Amniotic epithelial cell (primary cell): ENCODE measurements at regions not wholly inside any gene's neighbourhood (a gene's known extent, or its start where the extent isn't known, plus 50 kb on each side); places are given as distances from the start of the nearest gene placed in this dataset.
"Not testable (repeated sequence)": the region's sequence is repeated elsewhere in the genome, so short reads cannot be mapped to it uniquely, and the experiment has no call there.

Experiments
- DNase-seq: peaks from one replicate; pipeline ENCODE4 v3.0.0-alpha.2; 2010; ENCODE audit warnings: low read depth

- no peak for DNase-seq
These were observed 1293.1 kb upstream of the SLC39A10 start for GRCh38 chr2:194363878-194364277.

DNA sequence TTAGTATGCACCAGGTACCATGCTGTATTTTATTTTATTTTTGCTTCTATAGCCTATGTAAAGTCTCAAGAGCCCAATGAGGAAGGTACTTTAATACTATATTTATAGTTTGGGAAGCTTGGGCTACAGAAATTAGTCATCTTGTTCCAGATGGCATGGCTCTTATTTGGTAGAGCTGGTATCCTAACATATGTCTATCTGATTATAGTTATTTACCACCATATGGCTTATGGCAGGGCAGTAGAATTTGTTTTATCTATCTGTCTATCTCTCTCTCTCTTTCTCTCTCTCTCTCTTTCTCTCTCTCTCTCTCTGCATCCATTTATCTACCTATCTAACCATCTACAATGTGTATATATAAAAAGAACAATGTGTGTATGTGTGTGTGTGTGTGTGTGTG is 1293.7 kb upstream of the SLC39A10 start:
- no peak for DNase-seq

DNA sequence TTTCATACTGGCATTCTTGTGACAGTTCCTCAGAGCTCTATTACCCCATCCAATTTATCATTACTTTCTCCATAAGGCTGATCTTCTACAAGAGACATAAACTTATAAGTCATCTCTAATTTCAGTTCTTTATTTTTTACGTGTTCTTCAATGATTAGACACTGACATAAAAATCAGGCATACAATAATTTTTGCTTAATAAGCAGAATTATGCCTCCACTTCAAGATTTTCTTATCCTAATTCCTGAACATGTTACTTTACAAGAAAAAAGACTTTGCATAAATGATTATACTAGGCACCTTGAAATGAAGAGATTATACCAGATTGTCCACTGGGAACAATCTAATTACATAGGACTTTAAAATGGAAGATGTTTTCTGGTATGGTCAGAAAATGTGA is 1304.5 kb upstream of the SLC39A10 start:
- no peak for DNase-seq

GRCh38 chr2:194346193-194346592 is 1310.8 kb upstream of the SLC39A10 start:
- no peak for DNase-seq

DNA sequence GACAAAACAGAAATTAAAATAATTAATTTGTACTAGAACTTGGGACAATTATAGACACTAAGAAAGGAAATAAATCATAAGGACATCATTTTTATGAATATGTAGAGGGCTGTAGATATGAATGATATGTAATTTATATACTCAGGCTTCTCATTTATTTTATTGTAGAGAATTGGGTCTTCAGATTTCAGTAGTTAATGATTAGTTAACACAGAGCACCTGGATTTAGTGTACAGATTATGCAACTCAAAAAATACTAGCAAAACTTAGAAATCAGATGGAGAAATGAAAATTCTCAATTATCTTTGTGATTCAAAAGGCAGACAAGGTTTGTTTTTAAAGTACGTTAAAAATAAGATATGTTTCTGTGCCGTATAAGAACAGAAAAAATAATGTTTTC is 1311.7 kb upstream of the SLC39A10 start:
- no peak for DNase-seq

GRCh38 chr2:194343167-194343566 is 1313.9 kb upstream of the SLC39A10 start:
- DNase-seq: no peak

DNA sequence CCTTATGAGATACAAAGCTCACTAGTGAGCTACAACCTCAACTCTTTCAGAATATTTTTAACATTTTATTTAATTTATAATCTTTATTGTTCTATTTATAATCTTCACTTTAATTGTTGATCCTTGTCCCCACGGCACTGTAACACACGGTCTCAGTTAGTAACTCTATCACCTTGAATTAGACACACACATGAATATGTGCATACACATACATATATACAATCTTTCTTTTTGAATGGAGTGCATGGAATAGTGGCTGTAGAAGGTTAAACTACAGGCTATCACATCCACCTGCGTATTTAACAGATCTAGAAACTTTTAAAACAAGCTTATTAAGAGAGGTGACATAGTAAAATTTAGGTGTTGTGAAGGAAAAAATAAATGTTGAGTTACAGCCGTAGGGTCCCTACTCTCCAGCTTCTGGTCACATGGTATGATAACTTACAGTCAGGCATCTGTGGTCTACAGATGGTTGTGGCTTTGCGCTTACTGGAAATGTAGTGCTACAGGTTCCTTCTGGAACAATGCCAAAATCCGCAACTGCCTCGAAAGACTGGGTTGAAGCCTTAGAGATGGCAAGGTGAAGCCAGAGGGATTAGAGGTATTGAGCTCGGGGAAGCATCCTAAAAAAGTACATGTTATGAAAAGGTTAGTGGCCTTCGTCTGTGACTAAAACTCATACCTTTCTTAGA is 1324.1 kb upstream of the SLC39A10 start:
- DNase-seq: no peak

DNA sequence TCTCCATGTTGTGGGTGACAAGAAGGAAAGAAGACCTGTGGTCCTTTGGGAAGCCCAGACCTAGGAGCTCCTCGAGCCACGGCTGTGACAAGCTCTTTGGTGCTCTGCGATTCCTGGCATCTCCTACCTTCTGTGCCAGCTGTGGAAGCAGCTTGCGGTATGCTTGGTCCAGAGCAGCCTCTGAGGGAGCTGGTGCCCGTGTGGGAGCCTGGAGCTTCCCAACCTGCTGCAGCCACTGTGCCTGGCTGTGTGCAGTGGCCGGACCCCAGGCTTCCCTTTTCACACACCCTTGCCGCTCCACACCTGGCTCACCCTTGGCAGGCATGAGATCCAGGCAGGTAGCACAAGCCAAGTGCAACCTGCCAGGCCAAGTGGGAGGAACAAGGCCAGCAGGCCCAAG is 1328.6 kb upstream of the SLC39A10 start:
- DNase-seq: no peak

DNA sequence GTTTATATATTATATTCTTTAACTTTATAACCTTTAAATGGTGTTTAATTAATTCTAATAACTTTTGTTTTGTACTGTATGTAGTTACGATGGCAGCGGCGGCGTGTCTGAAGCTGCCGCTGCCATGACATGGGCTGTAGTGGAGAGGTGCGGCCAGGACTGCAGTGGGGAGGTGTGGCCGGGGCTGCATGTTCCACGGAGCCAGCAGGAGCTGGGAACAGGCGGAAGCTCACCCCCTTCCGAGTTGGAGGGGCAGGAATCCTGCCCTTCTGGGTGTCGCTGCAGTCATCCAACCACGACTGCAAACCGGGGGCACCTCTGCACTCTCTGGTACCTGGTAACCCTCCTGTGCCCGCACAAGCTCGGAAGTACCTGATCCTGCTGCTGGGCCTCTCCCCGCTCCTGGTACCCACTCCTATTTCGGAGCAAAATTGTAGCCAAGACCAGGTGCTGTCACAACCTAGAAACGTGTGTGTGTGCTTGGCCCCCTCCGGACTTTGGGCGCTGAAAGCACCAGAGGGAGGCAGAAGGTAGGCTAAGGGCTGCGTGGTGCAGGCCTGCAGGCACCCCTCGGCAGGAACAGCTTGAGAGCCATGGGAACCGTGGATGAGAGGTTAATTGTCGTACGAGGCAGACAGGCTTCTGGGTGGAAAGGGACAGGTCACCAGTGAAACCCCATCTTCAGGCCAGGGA is 1329.7 kb upstream of the SLC39A10 start:
- DNase-seq: no peak

DNA sequence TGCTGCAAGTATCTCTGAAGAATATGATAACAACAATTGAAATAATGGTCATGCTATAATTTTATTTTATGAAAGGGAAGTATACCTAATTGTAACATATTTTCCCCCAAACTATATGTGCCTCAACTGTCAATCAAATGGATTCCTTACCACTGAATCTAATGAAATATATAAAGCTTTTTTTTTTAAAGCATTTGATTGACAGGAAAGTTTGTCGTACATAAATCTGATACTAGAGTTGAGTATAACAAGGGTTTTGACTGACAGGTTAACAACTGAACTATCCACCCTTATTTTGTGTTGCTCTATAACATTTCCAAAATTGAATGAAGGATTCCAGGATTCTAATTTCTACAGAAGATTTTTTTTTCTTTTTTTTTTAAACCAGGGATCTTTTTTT is 1333.3 kb upstream of the SLC39A10 start:
- no peak for DNase-seq

GRCh38 chr2:194320520-194320919 is 1336.5 kb upstream of the SLC39A10 start:
- no peak for DNase-seq

DNA sequence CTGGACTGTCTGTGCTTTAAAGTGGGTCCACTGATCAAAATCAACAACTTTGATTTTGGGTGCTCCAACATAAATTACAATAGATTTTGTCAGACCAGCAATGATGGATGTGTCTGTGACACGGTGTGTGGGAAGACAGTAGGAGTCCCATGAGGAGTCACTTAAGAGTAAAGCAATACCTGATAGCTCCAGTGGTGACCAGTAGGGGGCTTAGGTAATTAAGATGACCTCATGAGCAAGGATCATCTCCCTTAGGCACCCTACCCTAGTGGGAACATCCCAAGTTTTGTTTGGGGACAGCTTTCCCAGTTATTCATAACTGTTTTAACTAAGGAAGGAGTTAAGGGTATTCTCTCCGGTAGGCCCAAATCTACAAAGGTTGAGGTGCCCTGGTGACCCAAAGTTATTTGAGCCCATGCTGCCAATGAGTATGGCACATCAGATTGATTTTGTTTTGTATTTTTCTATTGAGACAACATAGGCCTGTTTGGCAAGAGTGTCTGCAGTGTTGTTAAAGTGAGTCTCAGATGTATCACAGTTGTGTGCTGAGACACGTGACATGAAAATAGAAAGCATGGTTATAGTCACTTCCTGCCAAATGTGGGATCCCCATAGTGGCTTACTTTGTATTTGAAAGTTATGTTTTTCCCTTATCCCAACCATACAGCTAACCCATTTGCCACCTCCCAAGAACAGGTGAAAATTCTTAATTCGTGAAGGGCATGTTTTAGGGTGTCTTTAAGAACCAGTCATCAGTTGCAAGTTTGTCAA is 1337.6 kb upstream of the SLC39A10 start:
- DNase-seq: no peak

DNA sequence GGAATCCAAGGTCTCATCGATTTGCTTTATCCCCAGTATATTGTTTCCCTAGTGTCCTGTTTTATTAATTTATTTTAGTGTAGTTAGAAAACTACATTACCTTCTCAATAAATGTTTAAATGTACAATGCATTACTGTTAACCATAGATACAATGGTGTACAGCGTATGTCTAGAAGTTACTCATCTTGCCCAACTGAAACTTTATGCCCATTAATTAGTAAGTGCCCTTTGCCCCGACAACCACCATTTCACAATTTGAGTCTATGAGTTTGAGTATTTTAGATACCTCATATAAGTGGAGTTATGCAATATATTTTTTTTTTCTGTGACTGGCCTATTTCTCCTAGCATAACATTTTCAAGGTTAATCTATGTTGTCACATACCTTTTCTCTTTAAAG is 1343.0 kb upstream of the SLC39A10 start:
- DNase-seq: no peak

- DNase-seq: no peak
These were observed 1352.8 kb upstream of the SLC39A10 start for GRCh38 chr2:194304191-194304590.

- DNase-seq: no peak
These were observed 1355.1 kb upstream of the SLC39A10 start for GRCh38 chr2:194301946-194302345.

DNA sequence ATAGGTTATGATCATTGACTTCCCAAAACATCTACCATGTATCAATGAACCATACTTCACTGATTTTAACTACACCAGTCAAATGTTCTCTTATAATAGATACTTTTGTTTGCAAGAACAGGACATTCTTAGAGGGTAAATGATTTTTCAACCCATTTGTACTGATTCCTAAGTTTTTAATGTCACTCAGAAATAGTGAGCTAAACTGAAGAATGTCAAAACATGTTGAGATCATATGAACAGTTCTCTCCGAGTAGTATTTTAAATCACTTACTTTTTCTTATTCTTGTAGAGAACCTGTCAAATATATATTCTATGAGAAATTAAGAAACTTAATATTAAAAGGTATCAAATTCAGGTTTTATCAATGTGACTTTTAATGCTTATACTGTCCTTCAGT is 1362.9 kb upstream of the SLC39A10 start:
- no peak for DNase-seq

- DNase-seq: no peak
These were observed 1365.9 kb upstream of the SLC39A10 start for GRCh38 chr2:194291104-194291503.

DNA sequence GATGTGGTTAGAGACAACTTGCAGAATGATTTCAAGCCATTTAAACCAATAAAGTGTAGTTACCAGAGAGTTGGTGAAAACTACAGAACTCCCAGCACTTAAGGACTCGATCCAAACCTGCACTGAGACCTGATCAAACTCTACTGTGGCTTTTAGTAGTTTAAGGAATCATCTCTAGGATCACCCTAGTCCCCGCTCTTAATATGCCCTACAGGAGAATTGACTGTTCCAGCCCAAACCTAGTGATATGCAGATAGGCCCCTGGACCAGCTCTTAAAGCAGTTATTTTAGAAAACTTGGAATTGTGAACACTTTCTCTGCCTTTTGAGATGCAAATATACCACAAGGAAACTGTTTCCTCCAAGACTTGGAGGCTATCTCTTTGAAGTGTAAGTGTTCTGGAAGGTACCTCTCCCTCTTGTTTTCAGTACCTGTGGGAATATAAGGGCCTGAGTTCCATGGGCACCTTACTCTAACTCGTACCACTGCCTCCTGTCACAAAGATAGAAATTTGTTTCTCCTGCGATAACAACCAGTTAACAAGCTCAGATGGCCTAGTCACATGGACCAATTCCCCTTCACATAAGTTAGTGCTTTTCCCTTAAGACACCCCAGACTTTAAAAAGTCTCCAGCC is 1367.2 kb upstream of the SLC39A10 start:
- DNase-seq: no peak

DNA sequence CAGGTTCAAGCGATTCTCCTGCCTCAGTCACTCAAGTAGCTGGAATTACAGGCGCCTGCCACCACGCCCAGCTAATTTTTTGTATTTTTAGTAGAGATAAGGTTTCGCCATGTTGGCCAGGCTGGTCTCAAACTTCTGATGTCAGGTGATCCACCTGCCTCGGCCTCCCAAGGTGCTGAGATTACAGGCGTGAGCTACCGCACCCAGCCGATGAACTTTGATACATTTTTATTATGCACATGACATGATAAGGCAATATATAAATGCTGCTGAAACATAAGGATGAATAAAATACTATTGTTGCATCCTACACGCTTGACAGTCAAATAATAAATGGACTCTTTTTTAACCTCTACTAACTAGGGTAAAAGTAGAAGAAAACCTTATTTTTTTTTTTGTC is 1380.4 kb upstream of the SLC39A10 start:
- not testable (repeated sequence) for DNase-seq

DNA sequence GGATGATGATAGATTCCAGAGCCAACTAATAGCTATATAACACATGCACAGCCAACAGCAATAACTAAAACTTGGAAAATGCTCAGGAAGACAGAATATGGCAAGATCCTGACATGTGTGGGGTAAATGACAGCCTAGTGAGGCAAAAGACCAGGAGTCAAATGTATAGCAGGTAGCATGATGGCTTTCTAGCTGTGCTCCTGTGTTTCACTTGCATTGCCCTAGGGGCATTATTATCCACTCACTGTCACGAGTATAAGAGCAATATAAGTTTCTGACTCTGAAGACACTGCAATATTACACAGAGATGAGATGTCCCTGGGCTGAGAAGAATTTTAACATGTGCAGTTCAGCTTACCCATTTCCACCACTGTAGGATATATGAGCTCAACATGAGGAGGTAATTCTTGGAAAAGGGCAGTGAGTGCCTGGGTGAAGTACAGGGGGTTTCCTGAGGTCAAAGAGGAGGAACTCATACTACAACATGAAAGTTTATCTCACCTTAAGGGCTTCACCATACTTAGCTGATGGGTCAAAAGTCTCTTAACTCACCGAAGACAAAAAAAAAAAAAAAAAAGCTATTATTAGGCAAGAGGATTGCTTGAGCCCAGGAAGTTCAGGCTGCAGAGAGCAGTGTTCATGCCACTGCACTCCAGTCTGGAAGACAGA is 1385.6 kb upstream of the SLC39A10 start:
- no peak for DNase-seq

GRCh38 chr2:194270648-194271047 is 1386.4 kb upstream of the SLC39A10 start:
- DNase-seq: no peak

GRCh38 chr2:194264586-194264985 is 1392.4 kb upstream of the SLC39A10 start:
- no peak for DNase-seq
